Uterus (tissue), 3 donors: ENCODE measurements at regions not wholly inside any gene's neighbourhood (a gene's known extent, or its start where the extent isn't known, plus 50 kb on each side); places are given as distances from the start of the nearest gene placed in this dataset.

Experiments
- DNase-seq, 2 donors: peaks; one replicate each; pipeline ENCODE4 v3.0.0-alpha.2; 2019 to 2020
- H3K27ac ChIP-seq, 2 donors: fragments of 200-600 bp; sonication (generic); 1 replicate in 1 of 2; 2 replicates in 1 of 2; pipeline ENCODE4 v1.5.1; 2016 to 2018
- H3K27me3 ChIP-seq, 2 donors: fragments of 200-600 bp; sonication (generic); one replicate each; pipeline ENCODE4 v1.5.1; 2018 to 2019; ENCODE audit warnings: control low read depth in 1 of 2
- H3K36me3 ChIP-seq, 2 donors: fragments of 200-600 bp; sonication (generic); one replicate each; pipeline ENCODE4 v1.5.1; 2019; ENCODE audit warnings: control low read depth in 1 of 2
- H3K4me1 ChIP-seq, 2 donors: fragments of 200-600 bp; sonication (generic); one replicate each; pipeline ENCODE4 v1.5.1; 2018 to 2019; ENCODE audit warnings: control low read depth in 1 of 2
- H3K4me3 ChIP-seq, 2 donors: fragments of 200-600 bp; sonication (generic); 1 replicate in 1 of 2; 2 replicates in 1 of 2; pipeline ENCODE4 v1.5.1; 2018 to 2019; ENCODE audit warnings: mild to moderate bottlenecking in 1 of 2
- H3K9me3 ChIP-seq, 2 donors: fragments of 200-600 bp; sonication (generic); one replicate each; pipeline ENCODE4 v1.5.1; 2019; ENCODE audit warnings: control low read depth in 1 of 2
- POLR2A ChIP-seq, 2 donors: fragments of 450-650 bp; IDR thresholded peaks; one replicate each; pipeline ENCODE4 v1.6.1; 2016; ENCODE audit warnings: antibody characterized with exemption in 2 of 2, mild to moderate bottlenecking in 1 of 2, moderate library complexity in 1 of 2
- intact Hi-C: fragments of 100-400 bp; cut with DNase I; formaldehyde crosslinking; loops from one replicate; pipeline ENCODE4 v1.15.1; 2023; ENCODE audit warnings: low total_unique reads
- TF ChIP-seq, protein P1 (sequence below), 4 experiments: fragments of 200-600 bp in 2 of 4; fragments of 450-650 bp in 2 of 4; sonication (generic) in 2 of 4; IDR thresholded peaks; one replicate each; pipeline ENCODE4 v1.5.1; 2016 to 2019; ENCODE audit warnings: antibody characterized with exemption in 4 of 4, mild to moderate bottlenecking in 2 of 4, moderate library complexity in 1 of 4
- donor health status: DM: yes; HTN: yes; CAD: no.

GRCh38 chr13:84745051-84745551 lies 862.8 kb upstream of the SLITRK1 start:
- no peak overlapping the region for H3K27ac ChIP-seq
- H3K4me1 ChIP-seq, result no peaks in the 10 kb centered on the region
- H3K27me3 ChIP-seq, result no peaks in the 10 kb centered on the region
- intact Hi-C loops, result no loop called here
- DNase-seq, result no peak
- H3K36me3 ChIP-seq, result no peaks in the 10 kb centered on the region
- no peaks in the 10 kb centered on the region for H3K9me3 ChIP-seq
- no peak overlapping the region for H3K4me3 ChIP-seq
- TF ChIP-seq, protein P1, sequence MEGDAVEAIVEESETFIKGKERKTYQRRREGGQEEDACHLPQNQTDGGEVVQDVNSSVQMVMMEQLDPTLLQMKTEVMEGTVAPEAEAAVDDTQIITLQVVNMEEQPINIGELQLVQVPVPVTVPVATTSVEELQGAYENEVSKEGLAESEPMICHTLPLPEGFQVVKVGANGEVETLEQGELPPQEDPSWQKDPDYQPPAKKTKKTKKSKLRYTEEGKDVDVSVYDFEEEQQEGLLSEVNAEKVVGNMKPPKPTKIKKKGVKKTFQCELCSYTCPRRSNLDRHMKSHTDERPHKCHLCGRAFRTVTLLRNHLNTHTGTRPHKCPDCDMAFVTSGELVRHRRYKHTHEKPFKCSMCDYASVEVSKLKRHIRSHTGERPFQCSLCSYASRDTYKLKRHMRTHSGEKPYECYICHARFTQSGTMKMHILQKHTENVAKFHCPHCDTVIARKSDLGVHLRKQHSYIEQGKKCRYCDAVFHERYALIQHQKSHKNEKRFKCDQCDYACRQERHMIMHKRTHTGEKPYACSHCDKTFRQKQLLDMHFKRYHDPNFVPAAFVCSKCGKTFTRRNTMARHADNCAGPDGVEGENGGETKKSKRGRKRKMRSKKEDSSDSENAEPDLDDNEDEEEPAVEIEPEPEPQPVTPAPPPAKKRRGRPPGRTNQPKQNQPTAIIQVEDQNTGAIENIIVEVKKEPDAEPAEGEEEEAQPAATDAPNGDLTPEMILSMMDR (IDR thresholded peaks at IDR 0.05), result no peak
- TF ChIP-seq POLR2A (IDR thresholded peaks at IDR 0.05), result no peak

DNA sequence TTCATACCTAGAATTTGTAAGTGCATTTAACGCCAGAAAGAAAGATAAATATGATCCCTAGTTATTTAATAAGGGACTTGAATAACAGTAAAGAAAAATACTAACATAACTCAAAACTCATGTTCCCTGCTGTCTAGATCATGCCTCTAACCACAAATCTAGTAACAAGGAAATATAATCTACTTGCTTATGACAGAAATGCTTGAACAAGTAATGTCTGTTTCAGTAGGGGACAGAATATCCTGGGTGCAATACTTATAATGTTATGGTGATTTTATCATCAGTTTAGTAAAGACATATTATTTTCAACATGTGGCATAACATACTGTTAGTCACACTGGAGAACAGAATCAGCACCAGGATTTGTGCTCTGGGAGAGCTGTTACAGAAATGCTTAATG lies 861.9 kb upstream of the SLITRK1 start:
- TF ChIP-seq, protein P1 (IDR thresholded peaks at IDR 0.05), result no peak
- no peak for TF ChIP-seq POLR2A (IDR thresholded peaks at IDR 0.05)
- intact Hi-C loops, result no loop called here
- H3K9me3 ChIP-seq, result no peaks in the 10 kb centered on the region
- H3K27ac ChIP-seq, result no peak overlapping the region
- no peaks in the 10 kb centered on the region for H3K36me3 ChIP-seq
- H3K27me3 ChIP-seq, result no peaks in the 10 kb centered on the region
- no peak for DNase-seq
- H3K4me3 ChIP-seq, result no peak overlapping the region
- H3K4me1 ChIP-seq, result no peaks in the 10 kb centered on the region

DNA sequence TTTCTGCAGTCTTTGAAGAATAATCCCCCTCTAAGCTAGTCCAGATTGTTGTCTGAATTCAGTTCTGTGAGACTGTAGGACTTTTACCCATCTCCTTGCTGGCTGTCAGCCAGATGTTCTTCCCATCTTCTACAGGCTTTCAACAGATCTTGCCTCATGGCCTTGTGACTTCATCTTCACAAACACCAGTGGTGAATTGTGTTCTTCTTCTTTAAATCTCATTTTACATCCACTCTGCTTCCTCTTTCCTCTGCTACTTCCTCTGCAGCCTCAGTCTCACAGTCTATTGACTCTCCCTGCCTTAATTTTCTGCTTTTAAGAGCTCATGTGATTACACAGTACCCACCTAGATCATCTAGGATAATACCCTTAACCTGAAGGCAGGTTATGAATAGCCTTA lies 859.0 kb upstream of the SLITRK1 start:
- TF ChIP-seq POLR2A (IDR thresholded peaks at IDR 0.05), result no peak
- H3K27ac ChIP-seq, result no peak overlapping the region
- intact Hi-C loops, result no loop called here
- no peak for DNase-seq
- H3K4me1 ChIP-seq, result no peaks in the 10 kb centered on the region
- no peaks in the 10 kb centered on the region for H3K27me3 ChIP-seq
- no peaks in the 10 kb centered on the region for H3K9me3 ChIP-seq
- no peaks in the 10 kb centered on the region for H3K36me3 ChIP-seq
- H3K4me3 ChIP-seq, result no peak overlapping the region

- H3K36me3 ChIP-seq, result no peaks in the 10 kb centered on the region
- no peaks in the 10 kb centered on the region for H3K27me3 ChIP-seq
- TF ChIP-seq POLR2A (IDR thresholded peaks at IDR 0.05), result no peak
- TF ChIP-seq, protein P1 (IDR thresholded peaks at IDR 0.05), result no peak
- no peaks in the 10 kb centered on the region for H3K9me3 ChIP-seq
- no peak for DNase-seq
- no peaks in the 10 kb centered on the region for H3K4me1 ChIP-seq
- no peak overlapping the region for H3K4me3 ChIP-seq
- intact Hi-C loops, result no loop called here
- H3K27ac ChIP-seq, result no peak overlapping the region
Measured at GRCh38 chr13:84739021-84739420, 856.7 kb upstream of the SLITRK1 start.

DNA sequence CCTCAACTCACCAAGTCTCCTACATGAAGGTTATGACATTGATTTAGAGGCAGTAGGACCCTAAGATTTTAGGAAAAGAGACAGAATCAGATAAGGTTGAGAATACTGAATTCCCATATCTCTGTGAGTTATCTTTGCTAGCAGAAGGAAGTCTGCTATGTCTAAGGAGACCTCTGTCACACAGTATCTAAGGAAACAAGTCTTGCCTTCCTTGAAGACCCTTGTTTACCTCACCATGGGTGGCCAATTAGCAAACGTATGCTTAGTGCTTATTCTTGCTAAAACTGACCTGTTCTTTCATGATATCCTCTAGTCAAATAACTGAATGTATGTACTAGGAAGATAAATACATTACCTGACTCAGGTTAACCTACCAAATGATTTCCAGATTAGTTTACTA lies 855.4 kb upstream of the SLITRK1 start:
- Histone ChIP-seq H3K4me1 (no peaks in the 10 kb centered on the region), H3K36me3 (no peaks in the 10 kb centered on the region), H3K27ac (no peak overlapping the region), H3K9me3 (no peaks in the 10 kb centered on the region), H3K4me3 (no peak overlapping the region), H3K27me3 (no peaks in the 10 kb centered on the region)
- no peak for DNase-seq
- intact Hi-C loops, result no loop called here
- TF ChIP-seq POLR2A (IDR thresholded peaks at IDR 0.05), result no peak
- TF ChIP-seq, protein P1 (IDR thresholded peaks at IDR 0.05), result no peak

DNA sequence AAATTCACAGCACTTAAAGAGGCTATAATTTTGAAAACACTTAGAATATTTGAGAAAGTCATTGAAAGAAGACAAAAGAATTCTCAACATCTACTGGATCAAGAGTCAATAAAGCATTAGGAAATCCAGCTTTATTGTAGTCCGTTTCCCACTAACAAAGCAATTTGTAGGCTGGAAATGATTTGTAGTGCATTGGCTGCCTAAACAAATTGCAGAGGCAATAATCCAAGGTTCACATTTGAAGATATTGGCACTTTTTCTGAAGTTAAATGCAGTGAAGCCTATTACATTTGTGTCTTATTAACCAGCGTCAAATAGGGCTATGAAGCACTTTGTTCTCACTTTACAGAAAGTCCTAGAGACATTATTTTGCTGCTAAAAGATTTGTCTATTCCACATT lies 848.1 kb upstream of the SLITRK1 start:
- no peaks in the 10 kb centered on the region for H3K4me1 ChIP-seq
- H3K4me3 ChIP-seq, result no peak overlapping the region
- H3K27ac ChIP-seq, result no peak overlapping the region
- no peaks in the 10 kb centered on the region for H3K27me3 ChIP-seq
- no peaks in the 10 kb centered on the region for H3K9me3 ChIP-seq
- intact Hi-C loops, result no loop called here
- H3K36me3 ChIP-seq, result no peaks in the 10 kb centered on the region
- no peak for DNase-seq
- TF ChIP-seq POLR2A (IDR thresholded peaks at IDR 0.05), result no peak
- TF ChIP-seq, protein P1 (IDR thresholded peaks at IDR 0.05), result no peak
